ENCODE measurements at regions not wholly inside any gene's neighbourhood (a gene's known extent, or its start where the extent isn't known, plus 50 kb on each side); places are given as distances from the start of the nearest gene placed in this dataset.
"Not testable (repeated sequence)": the region's sequence is repeated elsewhere in the genome, so short reads cannot be mapped to it uniquely, and the experiment has no call there.

- H3K27ac ChIP-seq: no peak overlapping the region
- TF ChIP-seq POLR2AphosphoS5 (IDR thresholded peaks at IDR 0.05): no peak
- no peak for TF ChIP-seq EP300 (IDR thresholded peaks at IDR 0.05)
- H3K27me3 ChIP-seq: no peaks in the 10 kb centered on the region
- no peaks in the 10 kb centered on the region for H3K9me3 ChIP-seq
- no peaks in the 10 kb centered on the region for H3K36me3 ChIP-seq
- H3K4me3 ChIP-seq: no peak overlapping the region
- no peaks in the 10 kb centered on the region for H3K4me1 ChIP-seq
- no peak for DNase-seq (ENCODE audit: low spot score in 2 of 2)
- WGBS: 82% methylated on average over 9 of the region's 9 CpGs
Observed at GRCh38 chr12:32964981-32965585, 68.5 kb upstream of the PKP2 start.

- H3K36me3 ChIP-seq; H3K4me3 ChIP-seq; H3K27me3 ChIP-seq; H3K27ac ChIP-seq; DNase-seq (ENCODE audit: low spot score in 2 of 2); H3K9me3 ChIP-seq; H3K4me1 ChIP-seq: not testable (repeated sequence)
- WGBS: 90% methylated on average over 9 of the region's 10 CpGs
Observed at GRCh38 chr12:32956418-32956817, 59.8 kb upstream of the PKP2 start.

- Histone ChIP-seq H3K36me3 (no peaks in the 10 kb centered on the region), H3K9me3 (peaks cover 6% of the 10 kb centered on the region), H3K4me1 (no peaks in the 10 kb centered on the region), H3K27ac (no peak overlapping the region), H3K27me3 (no peaks in the 10 kb centered on the region), H3K4me3 (no peak overlapping the region)
- no peak for DNase-seq (ENCODE audit: low spot score in 2 of 2)
- TF ChIP-seq CTCF (IDR thresholded peaks at IDR 0.05) (no peak), POLR2A (IDR thresholded peaks at IDR 0.05) (no peak)
- WGBS: 35% methylated on average over 3 of the region's 3 CpGs
Observed at GRCh38 chr12:32952681-32953080, 56.1 kb upstream of the PKP2 start.

GRCh38 chr12:32949815-32950214 lies 53.2 kb upstream of the PKP2 start:
- Histone ChIP-seq H3K36me3 (no peaks in the 10 kb centered on the region), H3K27me3 (no peaks in the 10 kb centered on the region), H3K4me1 (no peaks in the 10 kb centered on the region), H3K4me3 (no peak overlapping the region), H3K9me3 (no peaks in the 10 kb centered on the region), H3K27ac (no peak overlapping the region)
- no peak for TF ChIP-seq EP300 (IDR thresholded peaks at IDR 0.05)
- no peak for TF ChIP-seq POLR2AphosphoS5 (IDR thresholded peaks at IDR 0.05)
- no peak for TF ChIP-seq CTCF (IDR thresholded peaks at IDR 0.05)
- no peak for TF ChIP-seq POLR2A (IDR thresholded peaks at IDR 0.05)
- WGBS: 78% methylated on average over 3 of the region's 3 CpGs
- no peak for DNase-seq (ENCODE audit: low spot score in 2 of 2)

- Histone ChIP-seq H3K36me3 (no peaks in the 10 kb centered on the region), H3K4me1 (no peaks in the 10 kb centered on the region), H3K9me3 (no peaks in the 10 kb centered on the region), H3K4me3 (no peak overlapping the region), H3K27me3 (no peaks in the 10 kb centered on the region), H3K27ac (no peak overlapping the region)
- TF ChIP-seq POLR2A (IDR thresholded peaks at IDR 0.05) (no peak), CTCF (IDR thresholded peaks at IDR 0.05) (no peak), POLR2AphosphoS5 (IDR thresholded peaks at IDR 0.05) (no peak), EP300 (IDR thresholded peaks at IDR 0.05) (no peak)
- no peak for DNase-seq (ENCODE audit: low spot score in 2 of 2)
- 81% methylated on average over 4 of the region's 4 CpGs for WGBS
Observed at GRCh38 chr12:32947206-32948067, 50.9 kb upstream of the PKP2 start.

GRCh38 chr12:32946504-32947131 lies 50.0 kb upstream of the PKP2 start:
- Histone ChIP-seq H3K27ac (no peak overlapping the region), H3K4me3 (no peak overlapping the region), H3K4me1 (no peaks in the 10 kb centered on the region), H3K36me3 (no peaks in the 10 kb centered on the region), H3K27me3 (no peaks in the 10 kb centered on the region), H3K9me3 (no peaks in the 10 kb centered on the region)
- WGBS: 72% methylated on average over 6 of the region's 6 CpGs
- no peak for TF ChIP-seq POLR2A (IDR thresholded peaks at IDR 0.05)
- TF ChIP-seq EP300 (IDR thresholded peaks at IDR 0.05): no peak
- TF ChIP-seq POLR2AphosphoS5 (IDR thresholded peaks at IDR 0.05): no peak
- TF ChIP-seq CTCF (IDR thresholded peaks at IDR 0.05): no peak
- DNase-seq (ENCODE audit: low spot score in 2 of 2): no peak

Data from suprapubic skin (tissue), 4 donors.